ENCODE measurements at regions not wholly inside any gene's neighbourhood (a gene's known extent, or its start where the extent isn't known, plus 50 kb on each side); places are given as distances from the start of the nearest gene placed in this dataset.

DNA sequence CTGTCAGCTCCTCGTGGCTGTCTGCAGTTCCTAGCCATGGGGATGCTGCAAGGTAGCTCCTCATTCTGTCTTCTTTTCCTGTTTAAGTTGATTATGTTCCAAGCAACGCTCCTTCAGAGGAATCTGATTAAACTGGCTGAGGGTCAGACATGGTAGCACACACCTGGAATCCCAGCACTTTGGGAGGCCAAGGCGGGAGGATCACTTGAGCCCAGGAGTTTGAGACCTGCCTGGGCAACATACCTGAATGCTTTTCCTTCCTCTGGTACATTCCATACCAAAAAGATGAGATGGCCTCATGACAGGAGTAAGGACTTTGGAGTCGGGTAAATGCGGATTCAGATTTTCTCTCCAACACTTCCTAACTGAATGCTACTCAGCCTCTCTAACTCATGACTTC lies 246.8 kb upstream of the JARID2 start:
- TF ChIP-seq, protein P1, sequence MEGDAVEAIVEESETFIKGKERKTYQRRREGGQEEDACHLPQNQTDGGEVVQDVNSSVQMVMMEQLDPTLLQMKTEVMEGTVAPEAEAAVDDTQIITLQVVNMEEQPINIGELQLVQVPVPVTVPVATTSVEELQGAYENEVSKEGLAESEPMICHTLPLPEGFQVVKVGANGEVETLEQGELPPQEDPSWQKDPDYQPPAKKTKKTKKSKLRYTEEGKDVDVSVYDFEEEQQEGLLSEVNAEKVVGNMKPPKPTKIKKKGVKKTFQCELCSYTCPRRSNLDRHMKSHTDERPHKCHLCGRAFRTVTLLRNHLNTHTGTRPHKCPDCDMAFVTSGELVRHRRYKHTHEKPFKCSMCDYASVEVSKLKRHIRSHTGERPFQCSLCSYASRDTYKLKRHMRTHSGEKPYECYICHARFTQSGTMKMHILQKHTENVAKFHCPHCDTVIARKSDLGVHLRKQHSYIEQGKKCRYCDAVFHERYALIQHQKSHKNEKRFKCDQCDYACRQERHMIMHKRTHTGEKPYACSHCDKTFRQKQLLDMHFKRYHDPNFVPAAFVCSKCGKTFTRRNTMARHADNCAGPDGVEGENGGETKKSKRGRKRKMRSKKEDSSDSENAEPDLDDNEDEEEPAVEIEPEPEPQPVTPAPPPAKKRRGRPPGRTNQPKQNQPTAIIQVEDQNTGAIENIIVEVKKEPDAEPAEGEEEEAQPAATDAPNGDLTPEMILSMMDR (IDR thresholded peaks at IDR 0.05; ENCODE audit: poor library complexity): no peak
- no peak for TF ChIP-seq EZH2phosphoT487 (IDR thresholded peaks at IDR 0.05; ENCODE audit: low read depth, severe bottlenecking, unreplicated experiment)
- TF ChIP-seq EZH2 (IDR thresholded peaks at IDR 0.05; ENCODE audit: borderline replicate concordance): no peak
